Trophoblast cell (in vitro differentiated cells and primary cell): ENCODE measurements at regions not wholly inside any gene's neighbourhood (a gene's known extent, or its start where the extent isn't known, plus 50 kb on each side); places are given as distances from the start of the nearest gene placed in this dataset.
A peak's percentile ranks its signal among the peaks of the same experiment; 100 is the strongest.

Experiments
- DNase-seq, 2 donors: peaks; one replicate each; pipeline ENCODE4 v3.0.0-alpha.2; 2016
- H2AFZ ChIP-seq: 2 replicates; pipeline ENCODE4 v1.6.1; 2013; ENCODE audit warnings: low read length, moderate library complexity, mild to moderate bottlenecking; ENCODE audit not compliant: insufficient read depth, poor library complexity
- H2AK5ac ChIP-seq: 2 replicates; pipeline ENCODE4 v1.6.1; 2013; ENCODE audit warnings: mild to moderate bottlenecking, low read length
- H2BK120ac ChIP-seq: 2 replicates; pipeline ENCODE4 v1.6.1; 2013; ENCODE audit warnings: low read length, mild to moderate bottlenecking, moderate library complexity; ENCODE audit not compliant: insufficient read depth, poor library complexity
- H2BK12ac ChIP-seq: 2 replicates; pipeline ENCODE4 v1.6.1; 2013; ENCODE audit warnings: mild to moderate bottlenecking, low read length, moderate library complexity
- H2BK5ac ChIP-seq: 2 replicates; pipeline ENCODE4 v1.6.1; 2013; ENCODE audit warnings: low read length, low read depth, moderate library complexity, mild to moderate bottlenecking; ENCODE audit not compliant: poor library complexity
- H3K14ac ChIP-seq: 2 replicates; pipeline ENCODE4 v1.6.1; 2013; ENCODE audit warnings: mild to moderate bottlenecking, low read length
- H3K18ac ChIP-seq: 2 replicates; pipeline ENCODE4 v1.6.1; 2013; ENCODE audit warnings: mild to moderate bottlenecking, low read length
- H3K23ac ChIP-seq: 2 replicates; pipeline ENCODE4 v1.6.1; 2013; ENCODE audit warnings: low read length
- H3K27ac ChIP-seq: 2 replicates; pipeline ENCODE4 v1.5.1; 2013; ENCODE audit warnings: low read depth, mild to moderate bottlenecking, inconsistent platforms, low read length, moderate library complexity
- H3K27me3 ChIP-seq: 2 replicates; pipeline ENCODE4 v1.6.1; 2013; ENCODE audit warnings: inconsistent platforms, mild to moderate bottlenecking, low read length, moderate library complexity; ENCODE audit not compliant: insufficient read depth
- H3K36me3 ChIP-seq, 2 experiments: 1 replicate in 1 of 2; 2 replicates in 1 of 2; pipeline ENCODE4 v1.6.1; 2013; ENCODE audit warnings: low read length in 2 of 2, mild to moderate bottlenecking in 2 of 2, moderate library complexity in 1 of 2; ENCODE audit not compliant: insufficient read depth in 2 of 2, control insufficient read depth in 1 of 2
- H3K4ac ChIP-seq: 2 replicates; pipeline ENCODE4 v1.6.1; 2013; ENCODE audit warnings: low read depth, mild to moderate bottlenecking, low read length, moderate library complexity
- H3K4me1 ChIP-seq, 2 experiments: 1 replicate in 1 of 2; 2 replicates in 1 of 2; pipeline ENCODE4 v1.6.1; 2013; ENCODE audit warnings: low read length in 2 of 2, mild to moderate bottlenecking in 2 of 2, moderate library complexity in 1 of 2; ENCODE audit not compliant: insufficient read depth in 2 of 2, control insufficient read depth in 1 of 2
- H3K4me2 ChIP-seq: 2 replicates; pipeline ENCODE4 v1.6.1; 2013; ENCODE audit warnings: inconsistent platforms, mild to moderate bottlenecking, low read length, moderate library complexity
- H3K4me3 ChIP-seq: 2 replicates; pipeline ENCODE4 v1.5.1; 2013; ENCODE audit warnings: mild to moderate bottlenecking, low read depth, low read length, inconsistent platforms
- H3K79me1 ChIP-seq: one replicate; pipeline ENCODE4 v1.6.1; 2013; ENCODE audit warnings: low read length
- H3K79me2 ChIP-seq: 2 replicates; pipeline ENCODE4 v1.6.1; 2013; ENCODE audit warnings: low read length, mild to moderate bottlenecking; ENCODE audit not compliant: control insufficient read depth, insufficient read depth, poor library complexity
- H3K9ac ChIP-seq: 2 replicates; pipeline ENCODE4 v1.6.1; 2013; ENCODE audit warnings: mild to moderate bottlenecking, low read length
- H3K9me3 ChIP-seq: 2 replicates; pipeline ENCODE4 v1.6.1; 2013; ENCODE audit warnings: low read depth, mild to moderate bottlenecking, control low read depth, inconsistent platforms, low read length; ENCODE audit not compliant: insufficient read depth
- H4K12ac ChIP-seq: 2 replicates; pipeline ENCODE4 v1.6.1; 2013; ENCODE audit warnings: low read depth, mild to moderate bottlenecking, low read length, moderate library complexity
- H4K8ac ChIP-seq: 2 replicates; pipeline ENCODE4 v1.6.1; 2013; ENCODE audit warnings: low read depth, mild to moderate bottlenecking, low read length, moderate library complexity
- H4K91ac ChIP-seq: one replicate; pipeline ENCODE4 v1.6.1; 2013; ENCODE audit warnings: low read depth, mild to moderate bottlenecking, low read length, moderate library complexity
- WGBS: extraction: QIAGEN DNeasy Blood & Tissue Kit; methylation state at CpG from one replicate; pipeline ENCODE4 v1.1.7; 2013; ENCODE audit warnings: missing lambda C conversion rate; ENCODE audit not compliant: insufficient read length, insufficient coverage; ENCODE audit errors: extremely low coverage; 5-methylcytosine and 5-hydroxymethylcytosine counted together

DNA sequence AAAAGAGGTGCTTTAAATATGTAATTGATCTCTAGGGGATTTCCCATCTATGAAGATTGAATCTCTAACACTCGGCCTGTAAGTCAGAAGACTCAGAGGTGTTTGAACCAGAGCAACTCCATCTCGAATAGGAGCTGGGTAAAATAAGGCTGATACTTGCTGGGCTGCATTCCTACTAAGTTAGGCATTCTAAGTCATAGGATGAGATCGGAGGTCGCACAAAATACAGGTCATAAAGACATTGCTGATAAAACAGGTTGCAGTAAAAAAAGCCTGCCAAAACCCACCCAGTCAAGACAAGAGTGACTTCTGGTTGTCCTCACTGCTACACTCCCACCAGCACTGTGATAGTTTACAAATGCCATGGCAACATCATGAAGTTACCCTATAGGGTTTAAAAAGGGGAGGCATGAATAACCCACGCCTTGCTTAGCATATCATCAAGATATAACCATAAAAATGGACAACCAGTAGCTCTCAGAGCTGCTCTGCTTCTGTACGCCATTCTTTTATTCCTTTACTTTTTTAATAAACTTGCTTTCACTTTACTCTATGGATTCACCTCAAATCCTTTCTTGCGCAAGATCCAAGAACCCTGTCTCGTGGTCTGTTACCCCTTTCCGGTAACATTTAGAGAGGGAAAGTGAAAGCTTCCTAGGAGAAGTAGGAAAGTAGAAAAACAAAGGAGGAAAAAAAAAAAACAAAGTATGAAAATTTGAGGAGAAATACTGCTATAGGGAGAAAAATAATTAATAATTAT lies 129.7 kb upstream of the PHACTR1 start:
- no peaks in the 10 kb centered on the region for H3K36me3 ChIP-seq

DNA sequence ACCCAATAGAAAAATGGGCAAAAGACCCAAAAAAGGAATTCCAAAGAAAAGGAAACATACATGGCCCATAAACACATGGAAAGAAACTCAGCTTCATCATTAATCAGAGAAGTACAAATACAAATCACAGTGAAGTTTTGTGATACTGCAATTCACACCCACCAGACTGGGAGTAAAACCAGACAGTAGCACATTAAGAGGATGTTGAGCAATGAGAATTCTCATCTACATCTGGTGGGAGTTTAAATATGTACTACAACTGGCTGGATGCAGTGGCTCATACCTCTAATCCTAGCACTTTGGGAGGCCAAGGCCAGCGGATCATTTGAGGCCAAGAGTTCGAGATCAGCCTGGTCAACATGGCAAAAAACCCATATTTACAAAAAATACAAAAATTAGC lies 125.7 kb upstream of the PHACTR1 start:
- WGBS = no CpG with 5 or more reads among the region's 2 CpGs
- Histone ChIP-seq H4K8ac (no peak overlapping the region), H3K79me2 (no peaks in the 10 kb centered on the region), H3K27ac (no peak overlapping the region), H2BK12ac (no peak overlapping the region), H3K9me3 (no peaks in the 10 kb centered on the region), H3K4me2 (no peak overlapping the region), H3K4ac (no peak overlapping the region), H3K14ac (no peak overlapping the region), H3K18ac (no peak overlapping the region), H3K4me3 (no peak overlapping the region), H3K23ac (no peak overlapping the region), H4K91ac (no peak overlapping the region), H3K4me1 (peaks cover under 1 to 8% of the 10 kb centered on the region in 2 experiments), H2BK5ac (no peak overlapping the region), H3K9ac (no peak overlapping the region), H3K36me3 (no peaks in the 10 kb centered on the region), H2BK120ac (no peak overlapping the region), H4K12ac (no peak overlapping the region), H2AFZ (no peak overlapping the region), H3K79me1 (peaks cover 1% of the 10 kb centered on the region), H2AK5ac (no peak overlapping the region), H3K27me3 (no peaks in the 10 kb centered on the region)
- DNase-seq = no peak

More for the DNA sequence above, 129.7 kb upstream of the PHACTR1 start:
- Histone ChIP-seq H4K12ac (no peak overlapping the region), H3K9me3 (peaks cover 2% of the 10 kb centered on the region), H3K4me2 (no peak overlapping the region), H3K23ac (no peak overlapping the region), H3K27me3 (no peaks in the 10 kb centered on the region), H3K4me1 (peaks cover 8 to 12% of the 10 kb centered on the region in 2 experiments), H3K79me1 (peaks cover 5% of the 10 kb centered on the region), H4K91ac (no peak overlapping the region), H2BK5ac (no peak overlapping the region), H2AK5ac (no peak overlapping the region), H2BK12ac (no peak overlapping the region), H3K4me3 (no peak overlapping the region), H3K79me2 (no peaks in the 10 kb centered on the region), H3K18ac (no peak overlapping the region), H3K14ac (no peak overlapping the region), H4K8ac (no peak overlapping the region), H3K9ac (no peak overlapping the region), H2BK120ac (no peak overlapping the region), H3K27ac (no peak overlapping the region), H3K4ac (no peak overlapping the region), H2AFZ (no peak overlapping the region)
- WGBS = no CpG with 5 or more reads among the region's 9 CpGs
- peak; percentile 19 to 54 for DNase-seq

- peaks cover 0 to 5% of the 10 kb centered on the region in 2 experiments for H3K4me1 ChIP-seq
- no peak overlapping the region for H2BK12ac ChIP-seq
- H3K4me2 ChIP-seq = no peak overlapping the region
- H2AFZ ChIP-seq = no peak overlapping the region
- H3K27ac ChIP-seq = no peak overlapping the region
- H3K4me3 ChIP-seq = no peak overlapping the region
- H2AK5ac ChIP-seq = no peak overlapping the region
- no peak overlapping the region for H4K12ac ChIP-seq
- H3K4ac ChIP-seq = no peak overlapping the region
- WGBS = no CpG with 5 or more reads among the region's 4 CpGs
- H2BK5ac ChIP-seq = no peak overlapping the region
- H4K8ac ChIP-seq = no peak overlapping the region
- peak; percentile 64 to 69 for DNase-seq
- H3K79me2 ChIP-seq = no peaks in the 10 kb centered on the region
- no peak overlapping the region for H3K9ac ChIP-seq
- no peak overlapping the region for H3K14ac ChIP-seq
- no peak overlapping the region for H3K23ac ChIP-seq
- H2BK120ac ChIP-seq = no peak overlapping the region
- H4K91ac ChIP-seq = no peak overlapping the region
- no peaks in the 10 kb centered on the region for H3K36me3 ChIP-seq
- no peak overlapping the region for H3K18ac ChIP-seq
- H3K27me3 ChIP-seq = no peaks in the 10 kb centered on the region
- H3K9me3 ChIP-seq = no peaks in the 10 kb centered on the region
- no peaks in the 10 kb centered on the region for H3K79me1 ChIP-seq
Measured at GRCh38 chr6:12592634-12593033, 123.9 kb upstream of the PHACTR1 start.

- Histone ChIP-seq H3K9ac (no peak overlapping the region), H2BK120ac (no peak overlapping the region), H3K79me1 (no peaks in the 10 kb centered on the region), H3K27ac (no peak overlapping the region), H3K23ac (no peak overlapping the region), H4K12ac (no peak overlapping the region), H2AFZ (no peak overlapping the region), H4K8ac (no peak overlapping the region), H3K27me3 (no peaks in the 10 kb centered on the region), H3K4me3 (no peak overlapping the region), H3K79me2 (no peaks in the 10 kb centered on the region), H3K14ac (no peak overlapping the region), H3K4me1 (peaks cover 0 to 5% of the 10 kb centered on the region in 2 experiments), H3K4ac (no peak overlapping the region), H3K36me3 (no peaks in the 10 kb centered on the region), H2BK5ac (no peak overlapping the region), H2AK5ac (no peak overlapping the region), H3K4me2 (no peak overlapping the region), H3K9me3 (no peaks in the 10 kb centered on the region), H4K91ac (no peak overlapping the region), H3K18ac (no peak overlapping the region), H2BK12ac (no peak overlapping the region)
- no CpG with 5 or more reads among the region's 12 CpGs for WGBS
- DNase-seq = no peak
Measured at GRCh38 chr6:12593771-12594529, 122.6 kb upstream of the PHACTR1 start.
